ENCODE measurements at regions not wholly inside any gene's neighbourhood (a gene's known extent, or its start where the extent isn't known, plus 50 kb on each side); places are given as distances from the start of the nearest gene placed in this dataset.
"Not testable (repeated sequence)": the region's sequence is repeated elsewhere in the genome, so short reads cannot be mapped to it uniquely, and the experiment has no call there.

- no peak for DNase-seq
- in situ Hi-C loops (cut with HindIII; ENCODE audit: low pct_ligation_motif_present, low pct_unique_long_range_greater_than_20kb, low sequenced_read_pairs), result no loop called here
Measured at GRCh38 chr11:23211221-23211620, 350.9 kb upstream of the CCDC179 start.

GRCh38 chr11:23212807-23213206, 352.5 kb upstream of the CCDC179 start:
- no peak for DNase-seq
- in situ Hi-C loops (cut with HindIII; ENCODE audit: low pct_ligation_motif_present, low pct_unique_long_range_greater_than_20kb, low sequenced_read_pairs), result no loop called here

GRCh38 chr11:23217072-23217471, 356.8 kb upstream of the CCDC179 start:
- in situ Hi-C loops (cut with HindIII; ENCODE audit: low pct_ligation_motif_present, low pct_unique_long_range_greater_than_20kb, low sequenced_read_pairs), result no loop called here

GRCh38 chr11:23220086-23220485, 359.8 kb upstream of the CCDC179 start:
- in situ Hi-C loops (cut with HindIII; ENCODE audit: low pct_ligation_motif_present, low pct_unique_long_range_greater_than_20kb, low sequenced_read_pairs); DNase-seq: not testable (repeated sequence)

More at GRCh38 chr11:23217072-23217471, 356.8 kb upstream of the CCDC179 start:
- no peak for DNase-seq

GRCh38 chr11:23221366-23221765, 361.1 kb upstream of the CCDC179 start:
- DNase-seq, result no peak

GRCh38 chr11:23226331-23227077, 366.2 kb upstream of the CCDC179 start:
- DNase-seq, result no peak
- in situ Hi-C loops (cut with HindIII; ENCODE audit: low pct_ligation_motif_present, low pct_unique_long_range_greater_than_20kb, low sequenced_read_pairs), result no loop called here

More at GRCh38 chr11:23221366-23221765, 361.1 kb upstream of the CCDC179 start:
- in situ Hi-C loops (cut with HindIII; ENCODE audit: low pct_ligation_motif_present, low pct_unique_long_range_greater_than_20kb, low sequenced_read_pairs), result no loop called here

- in situ Hi-C loops (cut with HindIII; ENCODE audit: low pct_ligation_motif_present, low pct_unique_long_range_greater_than_20kb, low sequenced_read_pairs), result no loop called here
- no peak for DNase-seq
Measured at GRCh38 chr11:23227078-23227445, 366.8 kb upstream of the CCDC179 start.

- DNase-seq, result no peak
- in situ Hi-C loops (cut with HindIII; ENCODE audit: low pct_ligation_motif_present, low pct_unique_long_range_greater_than_20kb, low sequenced_read_pairs), result no loop called here
Measured at GRCh38 chr11:23232652-23233051, 372.4 kb upstream of the CCDC179 start.

GRCh38 chr11:23233075-23233474, 372.8 kb upstream of the CCDC179 start:
- in situ Hi-C loops (cut with HindIII; ENCODE audit: low pct_ligation_motif_present, low pct_unique_long_range_greater_than_20kb, low sequenced_read_pairs), result no loop called here
- no peak for DNase-seq

- in situ Hi-C loops (cut with HindIII; ENCODE audit: low pct_ligation_motif_present, low pct_unique_long_range_greater_than_20kb, low sequenced_read_pairs), result no loop called here
- DNase-seq, result no peak
Measured at GRCh38 chr11:23236826-23237555, 376.7 kb upstream of the CCDC179 start.

GRCh38 chr11:23252426-23252825, 392.2 kb upstream of the CCDC179 start:
- in situ Hi-C loops (cut with HindIII; ENCODE audit: low pct_ligation_motif_present, low pct_unique_long_range_greater_than_20kb, low sequenced_read_pairs), result no loop called here

GRCh38 chr11:23257088-23257487, 396.8 kb upstream of the CCDC179 start:
- DNase-seq, result no peak
- in situ Hi-C loops (cut with HindIII; ENCODE audit: low pct_ligation_motif_present, low pct_unique_long_range_greater_than_20kb, low sequenced_read_pairs), result no loop called here

More at GRCh38 chr11:23252426-23252825, 392.2 kb upstream of the CCDC179 start:
- no peak for DNase-seq

GRCh38 chr11:23257556-23257955, 397.3 kb upstream of the CCDC179 start:
- in situ Hi-C loops (cut with HindIII; ENCODE audit: low pct_ligation_motif_present, low pct_unique_long_range_greater_than_20kb, low sequenced_read_pairs), result no loop called here
- DNase-seq, result no peak

GRCh38 chr11:23263466-23263865, 403.2 kb upstream of the CCDC179 start:
- in situ Hi-C loops (cut with HindIII; ENCODE audit: low pct_ligation_motif_present, low pct_unique_long_range_greater_than_20kb, low sequenced_read_pairs), result no loop called here
- no peak for DNase-seq

- no peak for DNase-seq
- in situ Hi-C loops (cut with HindIII; ENCODE audit: low pct_ligation_motif_present, low pct_unique_long_range_greater_than_20kb, low sequenced_read_pairs), result no loop called here
Measured at GRCh38 chr11:23272095-23272494, 411.8 kb upstream of the CCDC179 start.

- in situ Hi-C loops (cut with HindIII; ENCODE audit: low pct_ligation_motif_present, low pct_unique_long_range_greater_than_20kb, low sequenced_read_pairs), result no loop called here
Measured at GRCh38 chr11:23278121-23278520, 417.8 kb upstream of the CCDC179 start.

GRCh38 chr11:23280088-23280487, 419.8 kb upstream of the CCDC179 start:
- in situ Hi-C loops (cut with HindIII; ENCODE audit: low pct_ligation_motif_present, low pct_unique_long_range_greater_than_20kb, low sequenced_read_pairs), result no loop called here
- no peak for DNase-seq

More at GRCh38 chr11:23278121-23278520, 417.8 kb upstream of the CCDC179 start:
- DNase-seq, result no peak

- in situ Hi-C loops (cut with HindIII; ENCODE audit: low pct_ligation_motif_present, low pct_unique_long_range_greater_than_20kb, low sequenced_read_pairs), result no loop called here
Measured at GRCh38 chr11:23283666-23284065, 423.4 kb upstream of the CCDC179 start.

GRCh38 chr11:23284631-23285030, 424.4 kb upstream of the CCDC179 start:
- no peak for DNase-seq
- in situ Hi-C loops (cut with HindIII; ENCODE audit: low pct_ligation_motif_present, low pct_unique_long_range_greater_than_20kb, low sequenced_read_pairs), result no loop called here

More at GRCh38 chr11:23283666-23284065, 423.4 kb upstream of the CCDC179 start:
- no peak for DNase-seq

Data from ACHN (cell line).